GM21360 (cell line): ENCODE measurements at regions not wholly inside any gene's neighbourhood (a gene's known extent, or its start where the extent isn't known, plus 50 kb on each side); places are given as distances from the start of the nearest gene placed in this dataset.

ENCODE experiments used
- ATAC-seq: cut with Tn5 transposase; IDR thresholded peaks from one replicate; pipeline ENCODE4 v1.9.1; 2021; ENCODE audit warnings: mild to moderate bottlenecking, moderate library complexity; ENCODE audit not compliant: unreplicated experiment

DNA sequence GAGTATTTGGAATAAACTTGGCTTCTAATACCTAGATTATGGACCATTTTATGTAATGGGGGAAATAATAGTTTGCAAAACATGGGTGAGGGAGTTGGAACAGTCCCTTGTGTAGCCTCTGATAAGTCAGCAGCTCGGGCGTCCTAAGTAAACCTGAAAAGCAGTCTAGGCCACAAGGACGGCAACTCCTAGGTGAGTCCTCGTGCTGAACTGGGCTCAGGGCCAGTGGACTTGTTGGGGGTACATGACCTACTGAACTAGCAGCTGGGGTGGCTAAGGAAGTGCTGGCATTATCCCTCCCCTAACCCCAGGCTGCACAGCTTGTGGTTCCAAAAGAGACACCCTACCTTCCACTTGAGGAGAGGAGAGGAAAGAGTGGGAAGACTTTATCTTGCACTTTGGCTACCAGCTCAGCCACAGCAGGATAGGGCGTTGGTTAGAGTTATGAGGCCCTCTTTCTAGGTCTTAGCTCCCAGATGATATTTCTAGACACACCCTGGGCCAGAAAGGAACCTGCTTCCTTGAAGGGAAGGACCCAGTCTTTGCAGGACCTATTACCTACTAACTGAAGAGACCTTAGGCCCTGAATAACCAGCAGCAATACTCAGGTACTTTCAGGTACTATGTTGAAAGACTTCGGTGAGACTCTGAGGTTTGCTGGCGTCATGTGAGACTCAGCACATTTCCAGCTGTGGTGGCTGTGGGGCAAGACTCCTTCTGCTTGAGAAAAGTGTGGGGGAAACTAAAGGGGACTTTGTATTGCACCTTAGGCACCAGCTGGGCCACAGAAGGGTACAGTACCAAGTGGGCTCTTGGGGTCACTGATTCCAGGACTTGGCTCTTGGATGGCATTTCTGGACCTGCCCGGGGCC is 71.0 kb downstream of the AQP4 start:
- ATAC-seq, result no peak

GRCh38 chr18:26792661-26793060 is 72.8 kb downstream of the AQP4 start:
- no peak for ATAC-seq

DNA sequence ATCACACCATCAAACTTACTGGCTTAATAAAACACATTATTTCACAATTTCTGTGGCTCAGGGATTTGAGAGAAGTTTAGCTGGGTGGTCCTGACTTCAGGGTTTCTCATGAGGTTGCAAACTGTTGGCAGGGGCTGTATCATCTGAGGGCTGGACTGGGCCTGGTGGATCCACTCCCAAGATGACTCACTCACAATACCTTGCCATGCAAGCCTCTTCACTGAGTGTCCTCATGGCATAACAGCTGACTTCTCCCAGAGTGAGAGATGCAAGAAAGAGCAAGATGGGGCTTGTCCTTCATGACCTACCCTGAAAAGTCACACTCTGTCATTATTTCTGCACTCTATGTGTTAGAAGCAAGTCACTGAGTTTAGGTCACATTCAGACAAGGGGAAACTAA is 73.8 kb downstream of the AQP4 start:
- ATAC-seq, result no peak

- ATAC-seq, result no peak
Observed at GRCh38 chr18:26784599-26784998, 80.9 kb downstream of the AQP4 start.

DNA sequence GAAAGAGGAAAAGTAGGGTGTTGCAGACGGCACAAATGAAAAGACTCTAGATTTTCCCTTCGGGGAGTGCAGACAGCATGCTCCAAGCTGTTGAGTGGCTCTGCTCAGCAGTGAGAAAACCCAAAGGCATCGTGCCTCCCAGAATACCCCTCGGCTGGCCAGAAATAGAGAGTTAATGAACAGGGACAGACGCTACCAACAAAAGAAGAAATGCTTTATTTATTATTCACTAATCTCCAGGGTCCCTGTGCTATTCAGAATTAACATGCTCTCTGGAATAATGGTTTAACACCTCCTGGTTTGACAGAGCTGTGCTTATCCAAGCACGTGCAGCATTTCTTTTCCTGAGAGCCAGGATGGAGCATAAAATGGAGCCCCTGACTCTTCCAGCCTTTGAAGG is 82.3 kb downstream of the AQP4 start:
- no peak for ATAC-seq

- ATAC-seq, result no peak
Observed at GRCh38 chr18:26780520-26781325, 84.8 kb downstream of the AQP4 start.

DNA sequence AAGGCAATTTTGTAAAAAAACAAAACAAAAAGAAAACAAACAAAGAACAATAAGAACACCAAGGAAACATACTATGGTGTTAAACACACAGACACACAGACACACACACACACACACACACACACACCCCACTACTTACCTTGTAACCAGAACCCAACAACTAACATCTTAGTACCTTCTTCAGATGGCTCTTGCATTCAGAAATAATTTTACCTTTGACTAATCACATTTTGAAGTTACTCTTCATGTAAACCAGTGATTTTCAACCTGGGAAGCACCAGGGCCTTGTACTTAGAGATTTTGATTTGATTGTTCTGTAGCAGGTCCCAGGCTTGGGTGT is 87.5 kb downstream of the AQP4 start:
- ATAC-seq, result no peak

DNA sequence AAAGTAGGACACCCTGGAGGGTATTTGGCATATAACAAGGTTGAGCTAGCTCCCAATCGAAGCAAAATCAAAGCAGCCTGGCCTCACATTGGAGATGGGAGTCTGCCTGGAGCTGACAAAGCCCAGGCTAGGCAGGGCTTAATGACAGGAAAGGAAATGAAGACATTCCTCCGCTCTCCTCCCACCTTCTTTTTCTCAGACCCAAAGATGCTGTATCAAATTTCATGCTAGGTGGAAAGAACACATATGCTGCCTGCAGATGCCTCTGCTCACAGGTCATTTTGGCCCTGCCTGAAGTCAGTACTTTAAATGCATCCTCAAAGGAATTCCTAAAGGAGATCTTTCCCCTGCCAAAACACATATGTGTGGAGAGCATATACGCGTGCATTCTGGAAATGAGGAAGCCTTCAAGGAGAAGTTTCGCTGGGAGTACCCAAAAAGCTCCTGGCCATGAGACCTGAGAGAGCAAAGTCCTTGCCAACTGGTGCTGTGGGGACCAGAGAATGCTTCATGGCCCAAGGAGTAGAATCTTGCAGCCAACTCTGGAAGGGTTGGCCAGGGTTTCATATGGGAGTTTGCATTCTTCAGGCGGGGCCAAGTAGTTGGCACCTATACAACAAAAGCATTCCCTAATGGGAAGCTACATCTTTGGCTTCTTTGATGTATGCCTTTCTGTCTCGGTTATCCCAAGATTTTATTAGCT is 88.0 kb downstream of the AQP4 start:
- ATAC-seq, result no peak

DNA sequence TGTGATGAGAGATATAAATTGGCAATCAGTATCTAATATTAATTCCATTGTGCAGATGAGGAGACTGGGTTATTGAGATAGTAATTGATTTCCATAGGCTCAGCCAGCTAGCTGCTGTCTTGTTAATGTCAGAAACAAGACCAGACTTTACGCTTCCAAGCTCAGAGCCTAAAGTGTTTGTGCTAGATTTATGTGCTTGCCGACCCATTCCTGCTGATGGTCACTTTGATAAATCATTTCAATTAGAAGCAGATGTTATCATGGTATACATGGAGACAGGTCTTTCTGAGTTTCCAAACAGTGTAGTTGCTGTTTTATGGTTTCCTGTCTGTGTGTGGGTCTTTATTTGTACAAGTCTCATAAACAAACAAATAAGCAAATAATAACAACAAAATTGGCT is 92.8 kb downstream of the AQP4 start:
- ATAC-seq, result no peak

DNA sequence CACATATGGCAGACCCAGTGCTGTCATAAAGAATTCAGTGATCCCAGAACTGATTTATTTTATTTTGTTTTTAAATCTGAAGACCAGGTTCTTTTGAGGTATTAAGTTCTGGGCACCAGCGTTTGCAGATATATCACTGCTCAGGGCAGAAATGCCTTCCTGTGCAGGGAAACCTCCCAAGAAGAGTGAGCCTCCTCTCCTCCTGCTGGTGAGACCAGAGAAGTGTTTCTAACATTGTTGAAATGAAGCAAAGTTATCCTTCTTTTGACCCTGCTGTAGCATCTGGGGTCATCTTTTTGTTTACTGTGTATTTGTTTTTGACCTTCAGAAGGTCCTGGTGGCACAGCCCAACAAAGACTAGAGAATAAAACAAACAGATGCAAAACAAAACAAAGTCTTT is 94.0 kb downstream of the AQP4 start:
- no peak for ATAC-seq

DNA sequence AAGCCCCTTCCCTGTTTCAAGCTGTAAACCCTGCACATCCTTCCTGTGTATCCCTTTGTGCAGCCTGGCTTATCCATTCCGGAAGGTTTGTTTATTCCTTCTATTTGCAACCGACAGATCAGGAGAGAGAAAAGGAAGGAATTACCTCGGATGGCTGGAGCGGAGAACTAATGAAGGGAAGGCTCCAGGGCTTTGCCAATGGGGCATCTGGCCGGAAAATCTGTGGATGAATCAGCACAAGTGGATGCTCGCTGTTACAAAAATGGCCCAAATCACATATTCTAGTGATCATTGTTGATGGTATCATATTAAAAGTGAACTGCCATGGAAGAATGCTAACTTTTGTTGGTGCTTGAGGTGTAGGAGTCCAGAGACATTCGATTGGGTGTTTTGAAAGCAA is 97.1 kb downstream of the AQP4 start:
- no peak for ATAC-seq

DNA sequence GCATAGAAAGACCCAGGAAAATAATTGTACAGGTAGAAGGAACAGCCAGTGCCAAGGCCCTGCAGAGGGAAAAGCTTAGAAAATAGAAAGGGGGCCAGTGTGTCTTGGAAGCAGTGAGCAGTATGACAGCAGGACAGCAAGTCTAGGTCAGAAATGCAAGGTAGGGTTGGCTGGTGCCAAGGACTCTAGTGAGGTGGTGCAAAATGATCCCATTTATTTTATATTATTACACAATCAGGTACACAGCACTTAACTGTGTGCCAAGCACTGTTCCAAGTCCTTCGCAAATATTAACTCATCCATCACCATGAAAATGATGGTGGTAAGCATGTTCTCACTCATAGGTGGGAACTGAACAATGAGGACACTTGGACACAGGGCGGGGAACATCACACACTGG is 100.0 kb downstream of the AQP4 start:
- ATAC-seq, result no peak

DNA sequence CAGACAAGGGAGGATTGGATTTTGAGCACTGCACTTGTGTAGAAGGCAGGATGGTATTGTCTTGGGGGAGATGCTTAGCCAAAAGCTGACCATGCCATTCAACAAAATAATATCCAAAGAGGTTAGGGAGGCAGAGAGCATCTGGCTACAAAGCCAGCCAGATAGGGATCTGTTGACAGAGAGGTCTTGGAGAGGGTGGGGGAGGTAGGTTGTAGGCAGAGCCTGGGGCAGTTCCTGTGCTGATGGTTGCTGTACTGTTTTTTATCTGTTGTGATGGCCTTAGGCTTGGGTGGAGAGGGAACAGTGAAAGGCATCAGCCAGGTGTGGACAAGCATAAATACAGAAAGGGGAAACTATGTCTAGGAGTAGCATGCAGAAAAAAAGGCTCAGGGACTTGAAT is 100.9 kb downstream of the AQP4 start:
- ATAC-seq, result no peak

- no peak for ATAC-seq
Observed at GRCh38 chr18:26764177-26764576, 101.3 kb downstream of the AQP4 start.

DNA sequence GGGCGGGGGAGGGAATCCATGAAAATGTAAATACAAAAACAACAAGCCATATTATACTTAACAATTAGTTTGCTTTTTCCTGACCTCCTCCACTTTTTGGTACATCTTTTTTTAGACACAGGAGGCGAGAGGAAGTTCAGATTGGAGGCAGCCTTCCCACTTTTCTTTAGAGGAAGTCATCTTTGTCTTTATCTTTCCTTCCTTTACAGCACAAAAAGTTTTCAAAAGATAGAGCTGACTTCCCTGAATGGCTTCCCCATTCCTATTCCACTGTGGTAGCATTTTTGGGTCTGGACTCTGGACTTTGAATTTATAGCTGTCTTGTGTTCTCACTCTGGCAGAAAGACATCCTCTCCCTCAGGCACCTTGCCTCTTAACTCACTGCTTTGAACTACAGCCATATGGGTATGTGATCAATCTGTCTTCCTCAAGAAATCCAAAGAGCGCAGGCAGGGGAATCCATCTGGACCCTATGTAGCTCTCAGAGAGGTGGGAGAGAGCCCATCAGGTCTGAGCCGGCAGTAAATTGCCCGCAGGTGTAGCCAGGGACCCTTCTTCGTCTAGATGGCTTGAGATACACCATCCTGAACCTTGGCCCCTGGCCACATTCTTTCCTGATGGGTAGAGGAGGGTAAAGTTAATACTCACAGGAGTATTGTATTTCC is 101.9 kb downstream of the AQP4 start:
- ATAC-seq, result no peak

- no peak for ATAC-seq
Observed at GRCh38 chr18:26757263-26758019, 108.1 kb downstream of the AQP4 start.

GRCh38 chr18:26756556-26756955 is 109.0 kb downstream of the AQP4 start:
- ATAC-seq, result no peak

GRCh38 chr18:26746826-26747475 is 118.6 kb downstream of the AQP4 start:
- no peak for ATAC-seq

DNA sequence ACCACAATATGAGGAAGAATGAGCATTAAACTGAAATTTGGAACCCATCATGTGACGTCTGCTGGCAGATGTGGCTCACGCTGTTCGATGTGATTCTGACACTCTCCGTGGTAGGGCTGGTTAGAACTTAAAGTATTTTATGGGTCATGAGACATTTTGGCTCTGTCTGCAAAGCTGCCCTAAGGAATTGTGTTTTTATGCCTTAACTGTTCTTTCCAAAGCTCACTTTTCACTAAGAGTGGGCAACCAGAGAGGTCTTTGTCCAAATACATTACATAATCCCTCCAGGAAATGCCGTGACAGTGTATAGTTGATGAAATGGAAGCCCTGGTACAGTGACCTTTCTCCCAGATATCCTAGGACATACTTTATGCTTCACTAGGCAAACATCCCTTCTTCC is 119.1 kb downstream of the AQP4 start:
- ATAC-seq, result no peak
